Body of pancreas (tissue), 4 donors: ENCODE measurements at regions not wholly inside any gene's neighbourhood (a gene's known extent, or its start where the extent isn't known, plus 50 kb on each side); places are given as distances from the start of the nearest gene placed in this dataset.
"Not testable (repeated sequence)": the region's sequence is repeated elsewhere in the genome, so short reads cannot be mapped to it uniquely, and the experiment has no call there.

Source experiments
- CTCF ChIP-seq, 7 experiments: fragments of 450-650 bp in 4 of 7; fragments of 200-600 bp in 3 of 7; sonication (generic) in 3 of 7; IDR thresholded peaks; one replicate each; pipeline ENCODE4 v1.5.1; 2016 to 2019; ENCODE audit warnings: antibody characterized with exemption in 7 of 7
- POLR2A ChIP-seq, 3 donors: fragments of 450-650 bp; IDR thresholded peaks; one replicate each; pipeline ENCODE4 v1.6.1; 2016; ENCODE audit warnings: antibody characterized with exemption in 3 of 3, mild to moderate bottlenecking in 2 of 3

GRCh38 chr5:99339758-99340157, 411.0 kb upstream of the CHD1 start:
- not testable (repeated sequence) for TF ChIP-seq POLR2A, CTCF (IDR thresholded peaks at IDR 0.05)
